Activated naive CD4-positive, alpha-beta T cell treated with anti-CD3 and anti-CD28 coated beads, Interleukin-2, amount 10 ng/mL, durations not matched to agents 7 days and 5 days (primary cell): ENCODE measurements at regions not wholly inside any gene's neighbourhood (a gene's known extent, or its start where the extent isn't known, plus 50 kb on each side); places are given as distances from the start of the nearest gene placed in this dataset.

Experiments
- CTCF ChIA-PET: fragments of 350-600 bp; sonication (Branson Sonifier 250); formaldehyde crosslinking; loops from one replicate; lab custom pipeline; 2021; ENCODE audit warnings: antibody characterized with exemption; lab: Charles Lee
- DNase-seq: peaks from one replicate; pipeline ENCODE4 v3.0.0-alpha.2; 2020
- H3K27ac Mint-ChIP-seq: one replicate; pipeline ENCODE4 v1.8.0; 2021; ENCODE audit warnings: mild to moderate bottlenecking, moderate library complexity, mixed read lengths
- H3K27me3 Mint-ChIP-seq: one replicate; pipeline ENCODE4 v1.8.0; 2021; ENCODE audit warnings: mild to moderate bottlenecking, mixed read lengths
- H3K36me3 Mint-ChIP-seq: one replicate; pipeline ENCODE4 v1.8.0; 2021; ENCODE audit warnings: mixed read lengths
- H3K4me1 Mint-ChIP-seq: one replicate; pipeline ENCODE4 v1.8.0; 2021; ENCODE audit warnings: mixed read lengths
- H3K4me3 Mint-ChIP-seq: one replicate; pipeline ENCODE4 v1.8.0; 2021; ENCODE audit warnings: mild to moderate bottlenecking, moderate library complexity, mixed read lengths
- H3K9me3 Mint-ChIP-seq: one replicate; pipeline ENCODE4 v1.8.0; 2021; ENCODE audit warnings: mixed read lengths

GRCh38 chr15:62625429-62626033, 417.0 kb upstream of the TPM1 start:
- CTCF ChIA-PET: no interaction called here
- Mint-ChIP-seq H3K4me3 (no peak overlapping the region), H3K4me1 (peaks cover 2% of the 10 kb centered on the region), H3K27me3 (peaks cover 4% of the 10 kb centered on the region), H3K9me3 (no peaks in the 10 kb centered on the region), H3K36me3 (no peaks in the 10 kb centered on the region), H3K27ac (no peak overlapping the region)
- DNase-seq: no peak

DNA sequence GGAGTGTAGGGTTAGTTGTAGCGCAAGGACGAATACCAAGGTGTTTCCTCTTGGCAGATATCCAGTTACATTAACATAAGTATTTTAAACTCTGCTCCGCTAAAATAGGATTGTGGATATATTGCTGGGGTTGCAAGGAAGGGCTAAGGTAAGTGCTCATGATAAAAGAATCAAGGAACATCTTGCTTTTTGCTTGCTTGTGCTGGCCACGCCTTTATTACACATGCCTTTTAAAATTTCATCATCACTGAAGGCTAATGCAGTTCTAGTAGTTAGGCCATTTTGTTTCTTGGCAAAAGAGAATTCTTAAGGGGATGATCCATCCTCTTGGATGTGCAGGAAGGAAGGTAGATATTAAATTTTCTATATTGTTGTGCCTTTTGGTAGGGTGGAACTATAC, 415.6 kb upstream of the TPM1 start:
- CTCF ChIA-PET: no interaction called here
- Mint-ChIP-seq H3K27ac (no peak overlapping the region), H3K27me3 (peaks cover 13% of the 10 kb centered on the region), H3K9me3 (no peaks in the 10 kb centered on the region), H3K36me3 (no peaks in the 10 kb centered on the region), H3K4me3 (no peak overlapping the region), H3K4me1 (peaks cover 2% of the 10 kb centered on the region)
- no peak for DNase-seq

DNA sequence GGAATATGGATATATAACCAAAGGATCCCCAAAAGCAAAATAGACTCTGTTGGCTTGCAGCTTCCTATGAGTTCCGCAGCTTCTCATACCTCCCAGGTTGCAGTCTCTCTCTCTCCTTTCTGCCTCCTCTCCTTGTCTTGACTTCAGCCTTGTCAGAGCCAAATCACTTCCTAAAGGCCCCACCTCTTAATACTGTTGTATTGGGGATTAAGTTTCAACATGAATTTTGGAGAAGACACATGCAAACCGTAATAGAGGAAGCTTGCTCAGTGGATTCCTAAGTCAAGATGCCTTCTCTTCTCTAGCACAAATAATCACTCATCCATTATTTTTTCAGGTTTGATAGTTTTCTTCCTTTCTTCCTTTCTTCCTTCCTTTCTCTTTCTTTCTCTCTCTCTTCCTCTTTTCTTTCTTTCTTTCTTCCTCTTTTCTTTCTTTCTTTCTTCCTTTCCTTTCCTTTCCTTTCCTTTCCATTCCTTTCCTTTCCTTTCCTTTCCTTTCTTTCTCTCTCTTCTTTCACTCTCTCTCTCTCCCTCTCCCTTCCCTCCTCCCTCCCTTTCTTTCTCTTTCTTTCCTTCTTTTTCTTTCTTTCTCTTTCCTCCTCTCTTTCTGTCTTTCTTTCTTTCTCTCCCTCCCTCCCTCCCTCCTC, 411.3 kb upstream of the TPM1 start:
- Mint-ChIP-seq H3K27ac (no peak overlapping the region), H3K36me3 (no peaks in the 10 kb centered on the region), H3K9me3 (no peaks in the 10 kb centered on the region), H3K4me1 (no peaks in the 10 kb centered on the region), H3K27me3 (peaks cover 13% of the 10 kb centered on the region), H3K4me3 (no peak overlapping the region)
- CTCF ChIA-PET: no interaction called here
- DNase-seq: no peak

DNA sequence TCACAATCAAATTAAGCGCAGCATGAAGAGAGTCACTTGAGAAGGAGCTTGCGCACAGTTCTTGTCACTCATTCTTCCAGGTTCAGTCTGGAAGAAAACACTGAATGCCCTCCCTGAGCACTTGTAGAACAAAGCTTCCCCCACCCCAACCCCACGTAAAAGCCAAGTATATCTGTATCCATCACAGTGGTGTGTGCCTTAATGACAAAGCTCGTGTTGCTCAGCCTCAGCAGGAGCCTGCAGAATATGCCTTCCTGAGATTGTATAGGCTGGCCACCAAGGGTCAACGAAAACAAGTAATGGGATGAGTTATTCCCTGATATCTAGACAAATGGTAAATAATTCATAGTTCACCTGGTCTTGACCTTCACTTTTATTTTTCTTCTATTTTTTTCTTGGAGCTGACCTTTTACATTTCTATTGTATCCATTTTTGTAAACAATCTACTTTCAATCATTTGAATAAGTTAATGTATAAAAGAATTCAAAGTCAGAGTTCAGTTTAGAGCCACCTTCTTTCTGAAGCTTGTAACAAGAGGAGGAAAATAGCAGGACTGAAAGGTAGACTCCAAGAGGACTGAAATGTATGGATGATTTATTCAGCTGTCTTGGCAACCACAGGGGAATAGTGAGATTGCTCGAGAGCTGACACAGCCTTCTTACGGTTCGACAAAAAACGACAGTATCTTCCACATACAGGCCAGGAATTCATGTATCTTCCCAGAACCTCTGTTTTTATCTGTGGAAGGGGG, 405.5 kb upstream of the TPM1 start:
- no peaks in the 10 kb centered on the region for H3K4me1 Mint-ChIP-seq
- no peak for DNase-seq
- no peak overlapping the region for H3K4me3 Mint-ChIP-seq
- no peaks in the 10 kb centered on the region for H3K36me3 Mint-ChIP-seq
- H3K27me3 Mint-ChIP-seq: no peaks in the 10 kb centered on the region
- CTCF ChIA-PET: no interaction called here
- H3K9me3 Mint-ChIP-seq: no peaks in the 10 kb centered on the region
- H3K27ac Mint-ChIP-seq: no peak overlapping the region

- Mint-ChIP-seq H3K27ac (no peak overlapping the region), H3K4me1 (no peaks in the 10 kb centered on the region), H3K9me3 (no peaks in the 10 kb centered on the region), H3K4me3 (no peak overlapping the region), H3K27me3 (no peaks in the 10 kb centered on the region), H3K36me3 (no peaks in the 10 kb centered on the region)
- CTCF ChIA-PET: no interaction called here
- DNase-seq: no peak
These were observed 405.0 kb upstream of the TPM1 start for GRCh38 chr15:62637574-62637897.

- no peaks in the 10 kb centered on the region for H3K4me1 Mint-ChIP-seq
- no peak overlapping the region for H3K27ac Mint-ChIP-seq
- no peak overlapping the region for H3K4me3 Mint-ChIP-seq
- no peak for DNase-seq
- H3K27me3 Mint-ChIP-seq: no peaks in the 10 kb centered on the region
- CTCF ChIA-PET: no interaction called here
- H3K36me3 Mint-ChIP-seq: no peaks in the 10 kb centered on the region
- no peaks in the 10 kb centered on the region for H3K9me3 Mint-ChIP-seq
These were observed 404.5 kb upstream of the TPM1 start for GRCh38 chr15:62637950-62638619.

DNA sequence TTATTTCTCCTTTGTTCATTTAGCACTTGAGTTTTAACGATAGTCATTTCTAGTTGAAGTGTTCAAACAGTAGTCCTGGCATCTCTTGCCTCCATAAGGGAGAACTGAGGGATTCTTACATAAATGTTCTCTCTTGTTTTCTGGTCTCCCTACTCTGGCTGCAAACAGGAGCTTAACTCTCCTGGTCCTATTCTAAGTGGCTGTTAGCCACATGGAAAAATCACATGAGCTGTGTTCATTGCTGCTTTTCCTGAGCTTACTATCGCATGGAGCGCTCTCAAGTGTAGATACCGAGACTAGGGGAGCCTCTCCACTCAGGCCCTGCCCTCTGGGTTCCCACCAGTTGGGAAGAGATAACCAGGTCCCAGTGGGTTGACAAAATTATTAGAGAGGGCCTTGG, 403.1 kb upstream of the TPM1 start:
- no peak for DNase-seq
- Mint-ChIP-seq H3K9me3 (no peaks in the 10 kb centered on the region), H3K36me3 (no peaks in the 10 kb centered on the region), H3K4me1 (no peaks in the 10 kb centered on the region), H3K27me3 (peaks cover 2% of the 10 kb centered on the region), H3K27ac (no peak overlapping the region), H3K4me3 (no peak overlapping the region)
- CTCF ChIA-PET: no interaction called here

- Mint-ChIP-seq H3K27ac (no peak overlapping the region), H3K36me3 (no peaks in the 10 kb centered on the region), H3K27me3 (peaks cover 4% of the 10 kb centered on the region), H3K4me1 (no peaks in the 10 kb centered on the region), H3K9me3 (no peaks in the 10 kb centered on the region), H3K4me3 (no peak overlapping the region)
- DNase-seq: no peak
- CTCF ChIA-PET: no interaction called here
These were observed 402.5 kb upstream of the TPM1 start for GRCh38 chr15:62639906-62640605.

DNA sequence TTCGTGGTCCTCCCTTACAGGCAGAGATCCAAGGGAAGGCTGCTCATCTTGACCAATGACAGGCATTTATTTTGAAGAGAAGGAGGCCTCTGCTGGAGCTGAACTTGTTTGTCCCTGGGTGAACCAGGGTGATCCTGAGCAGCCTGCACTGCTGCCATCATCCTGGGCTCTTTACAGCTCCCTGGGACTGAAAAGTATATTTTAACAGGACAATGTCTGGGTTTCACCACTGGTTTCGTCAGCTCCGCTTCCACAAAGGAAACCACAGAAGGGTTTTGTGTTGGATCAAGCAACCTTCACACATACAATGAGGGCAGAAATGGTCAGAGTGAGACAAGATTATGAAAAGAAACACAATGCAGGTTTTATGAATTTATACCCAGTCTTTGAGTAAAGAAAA, 400.7 kb upstream of the TPM1 start:
- Mint-ChIP-seq H3K9me3 (no peaks in the 10 kb centered on the region), H3K27me3 (peaks cover 8% of the 10 kb centered on the region), H3K36me3 (no peaks in the 10 kb centered on the region), H3K4me1 (no peaks in the 10 kb centered on the region), H3K4me3 (no peak overlapping the region), H3K27ac (no peak overlapping the region)
- DNase-seq: no peak
- CTCF ChIA-PET: no interaction called here

GRCh38 chr15:62643572-62643971, 399.0 kb upstream of the TPM1 start:
- Mint-ChIP-seq H3K27me3 (peaks cover 8% of the 10 kb centered on the region), H3K36me3 (no peaks in the 10 kb centered on the region), H3K4me1 (no peaks in the 10 kb centered on the region), H3K4me3 (no peak overlapping the region), H3K27ac (no peak overlapping the region), H3K9me3 (no peaks in the 10 kb centered on the region)
- no peak for DNase-seq
- CTCF ChIA-PET: no interaction called here

DNA sequence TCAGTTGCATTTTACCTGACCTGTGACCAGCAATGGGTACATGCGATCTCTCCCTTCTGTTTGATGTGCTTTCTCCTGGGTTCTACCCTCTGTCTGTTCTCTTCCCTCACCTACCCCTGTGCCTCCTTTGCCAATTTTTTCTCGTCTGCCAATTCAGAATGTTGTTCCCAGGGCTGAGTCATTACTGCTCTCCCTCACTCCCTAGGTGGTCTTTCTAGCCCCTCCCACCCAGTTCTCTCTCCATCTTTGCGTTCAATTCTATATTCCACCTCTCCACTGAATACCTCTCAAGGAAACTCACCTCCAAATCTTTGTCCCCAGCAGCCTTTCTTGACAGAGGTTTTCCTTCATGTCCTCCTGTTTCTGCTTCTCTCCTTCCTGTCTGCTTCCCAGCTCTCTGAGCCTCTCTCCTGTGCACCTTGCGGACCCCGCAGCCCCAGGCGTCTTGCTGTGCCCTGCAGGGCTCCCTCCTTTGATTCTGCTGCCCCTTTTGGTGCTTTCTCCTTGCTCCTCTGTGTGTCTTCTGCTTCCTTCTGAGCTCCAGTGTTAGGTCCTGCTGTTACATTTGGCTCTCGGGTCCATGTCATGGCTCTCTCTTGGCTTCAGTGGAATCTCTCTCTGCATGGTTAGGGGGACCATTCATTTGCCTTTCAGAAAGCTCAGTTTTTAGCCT, 398.2 kb upstream of the TPM1 start:
- Mint-ChIP-seq H3K9me3 (no peaks in the 10 kb centered on the region), H3K27ac (no peak overlapping the region)

DNA sequence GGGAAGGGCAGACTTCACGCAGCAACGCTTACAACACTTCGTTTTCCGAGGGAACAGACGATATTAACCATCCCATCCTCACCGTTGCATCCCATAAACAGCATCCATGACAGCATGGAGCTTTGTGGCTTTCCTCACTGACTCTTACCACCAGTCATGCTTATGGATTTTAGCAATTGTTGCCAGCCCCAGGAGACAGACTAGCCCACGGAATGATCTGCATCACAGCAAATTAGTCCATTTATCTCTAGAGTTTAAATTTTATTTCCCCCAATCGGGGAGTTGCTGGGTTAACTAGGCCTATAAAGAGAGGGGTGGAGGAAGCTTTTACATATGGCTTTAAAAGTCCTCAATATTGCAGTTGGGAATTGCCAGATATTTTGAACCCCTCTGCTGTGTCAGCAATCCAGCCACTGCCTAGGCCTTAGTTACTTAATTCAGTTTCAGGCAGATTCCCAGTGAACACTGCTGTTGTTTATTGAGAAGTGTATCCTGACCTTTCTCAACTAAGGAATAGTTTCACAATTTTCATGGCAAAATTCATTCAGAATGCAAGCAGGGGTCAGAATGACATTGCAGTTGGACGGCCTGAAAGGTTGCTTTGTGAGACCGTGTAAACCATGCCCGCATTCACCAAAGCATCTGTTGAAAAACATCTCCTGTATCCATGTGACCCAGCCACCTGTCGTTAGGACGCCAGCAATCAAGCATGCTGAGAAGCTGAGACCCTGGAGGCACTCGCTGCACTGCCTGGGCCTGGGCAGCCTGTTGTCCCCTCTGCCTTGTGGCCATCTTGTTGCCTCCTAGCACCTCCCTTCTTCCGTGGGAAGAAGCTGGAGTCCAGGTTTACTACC, 397.4 kb upstream of the TPM1 start:
- no peaks in the 10 kb centered on the region for H3K36me3 Mint-ChIP-seq
- H3K9me3 Mint-ChIP-seq: no peaks in the 10 kb centered on the region
- DNase-seq: no peak
- CTCF ChIA-PET: no interaction called here
- peaks cover 8% of the 10 kb centered on the region for H3K27me3 Mint-ChIP-seq
- H3K4me1 Mint-ChIP-seq: no peaks in the 10 kb centered on the region
- H3K4me3 Mint-ChIP-seq: no peak overlapping the region
- no peak overlapping the region for H3K27ac Mint-ChIP-seq

More for the DNA sequence above, 398.2 kb upstream of the TPM1 start:
- Mint-ChIP-seq H3K4me3 (no peak overlapping the region), H3K27me3 (peaks cover 8% of the 10 kb centered on the region), H3K36me3 (no peaks in the 10 kb centered on the region), H3K4me1 (no peaks in the 10 kb centered on the region)
- CTCF ChIA-PET: no interaction called here
- DNase-seq: no peak

GRCh38 chr15:62647202-62647842, 395.2 kb upstream of the TPM1 start:
- DNase-seq: no peak
- H3K27me3 Mint-ChIP-seq: peaks cover 8% of the 10 kb centered on the region
- no peak overlapping the region for H3K4me3 Mint-ChIP-seq
- no peaks in the 10 kb centered on the region for H3K9me3 Mint-ChIP-seq
- no peak overlapping the region for H3K27ac Mint-ChIP-seq
- H3K36me3 Mint-ChIP-seq: no peaks in the 10 kb centered on the region
- CTCF ChIA-PET: no interaction called here
- no peaks in the 10 kb centered on the region for H3K4me1 Mint-ChIP-seq
